Tibial nerve (tissue), 3 donors: ENCODE measurements at regions not wholly inside any gene's neighbourhood (a gene's known extent, or its start where the extent isn't known, plus 50 kb on each side); places are given as distances from the start of the nearest gene placed in this dataset.

Experiments
- CTCF ChIP-seq, 5 experiments: fragments of 200-600 bp in 3 of 5; fragments of 450-650 bp in 2 of 5; sonication (generic) in 3 of 5; IDR thresholded peaks; one replicate each; pipeline ENCODE4 v1.5.1; 2016 to 2019; ENCODE audit warnings: antibody characterized with exemption in 5 of 5, mild to moderate bottlenecking in 3 of 5, moderate library complexity in 2 of 5
- POLR2A ChIP-seq, 2 donors: fragments of 450-650 bp; IDR thresholded peaks; one replicate each; pipeline ENCODE4 v1.6.1; 2017; ENCODE audit warnings: antibody characterized with exemption in 2 of 2, mild to moderate bottlenecking in 2 of 2, moderate library complexity in 2 of 2

- TF ChIP-seq POLR2A (IDR thresholded peaks at IDR 0.05): no peak
- TF ChIP-seq CTCF (IDR thresholded peaks at IDR 0.05): no peak
These were observed 145.4 kb upstream of the LCORL start for GRCh38 chr4:18166925-18167324.
